ENCODE measurements at regions not wholly inside any gene's neighbourhood (a gene's known extent, or its start where the extent isn't known, plus 50 kb on each side); places are given as distances from the start of the nearest gene placed in this dataset.

DNA sequence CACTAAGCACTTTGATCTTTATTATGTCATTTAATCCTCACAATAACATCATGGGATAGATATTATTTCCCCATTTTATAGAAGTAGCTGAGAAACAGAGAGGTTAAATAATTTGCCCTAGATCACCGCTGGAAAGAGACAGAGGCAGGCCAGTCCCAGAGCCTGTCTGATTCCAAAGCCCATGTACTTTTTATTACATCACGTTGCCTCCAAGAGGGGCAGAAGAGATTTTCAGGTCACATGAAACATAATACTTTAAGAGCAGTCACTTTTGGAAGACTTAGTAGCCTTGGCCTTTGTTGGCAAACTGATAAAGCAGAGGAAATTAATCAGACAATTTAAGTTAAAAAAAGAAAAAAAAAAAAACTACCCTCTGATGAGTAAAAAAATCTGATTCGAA, 200.2 kb upstream of the ARHGAP20 start:
- TF ChIP-seq, protein P1, sequence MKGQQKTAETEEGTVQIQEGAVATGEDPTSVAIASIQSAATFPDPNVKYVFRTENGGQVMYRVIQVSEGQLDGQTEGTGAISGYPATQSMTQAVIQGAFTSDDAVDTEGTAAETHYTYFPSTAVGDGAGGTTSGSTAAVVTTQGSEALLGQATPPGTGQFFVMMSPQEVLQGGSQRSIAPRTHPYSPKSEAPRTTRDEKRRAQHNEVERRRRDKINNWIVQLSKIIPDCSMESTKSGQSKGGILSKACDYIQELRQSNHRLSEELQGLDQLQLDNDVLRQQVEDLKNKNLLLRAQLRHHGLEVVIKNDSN (CRISPR knock-in tag; IDR thresholded peaks at IDR 0.05) = no peak
- TF ChIP-seq, protein P2, sequence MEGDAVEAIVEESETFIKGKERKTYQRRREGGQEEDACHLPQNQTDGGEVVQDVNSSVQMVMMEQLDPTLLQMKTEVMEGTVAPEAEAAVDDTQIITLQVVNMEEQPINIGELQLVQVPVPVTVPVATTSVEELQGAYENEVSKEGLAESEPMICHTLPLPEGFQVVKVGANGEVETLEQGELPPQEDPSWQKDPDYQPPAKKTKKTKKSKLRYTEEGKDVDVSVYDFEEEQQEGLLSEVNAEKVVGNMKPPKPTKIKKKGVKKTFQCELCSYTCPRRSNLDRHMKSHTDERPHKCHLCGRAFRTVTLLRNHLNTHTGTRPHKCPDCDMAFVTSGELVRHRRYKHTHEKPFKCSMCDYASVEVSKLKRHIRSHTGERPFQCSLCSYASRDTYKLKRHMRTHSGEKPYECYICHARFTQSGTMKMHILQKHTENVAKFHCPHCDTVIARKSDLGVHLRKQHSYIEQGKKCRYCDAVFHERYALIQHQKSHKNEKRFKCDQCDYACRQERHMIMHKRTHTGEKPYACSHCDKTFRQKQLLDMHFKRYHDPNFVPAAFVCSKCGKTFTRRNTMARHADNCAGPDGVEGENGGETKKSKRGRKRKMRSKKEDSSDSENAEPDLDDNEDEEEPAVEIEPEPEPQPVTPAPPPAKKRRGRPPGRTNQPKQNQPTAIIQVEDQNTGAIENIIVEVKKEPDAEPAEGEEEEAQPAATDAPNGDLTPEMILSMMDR (IDR thresholded peaks at IDR 0.05) = no peak
- no peak for TF ChIP-seq GABPB1 (CRISPR knock-in tag; IDR thresholded peaks at IDR 0.05)
- no peak for TF ChIP-seq NR1H2 (CRISPR knock-in tag; IDR thresholded peaks at IDR 0.05)
- no peak for TF ChIP-seq SP1 (CRISPR knock-in tag; conservative IDR thresholded peaks at IDR 0.05)
- TF ChIP-seq, protein P3, sequence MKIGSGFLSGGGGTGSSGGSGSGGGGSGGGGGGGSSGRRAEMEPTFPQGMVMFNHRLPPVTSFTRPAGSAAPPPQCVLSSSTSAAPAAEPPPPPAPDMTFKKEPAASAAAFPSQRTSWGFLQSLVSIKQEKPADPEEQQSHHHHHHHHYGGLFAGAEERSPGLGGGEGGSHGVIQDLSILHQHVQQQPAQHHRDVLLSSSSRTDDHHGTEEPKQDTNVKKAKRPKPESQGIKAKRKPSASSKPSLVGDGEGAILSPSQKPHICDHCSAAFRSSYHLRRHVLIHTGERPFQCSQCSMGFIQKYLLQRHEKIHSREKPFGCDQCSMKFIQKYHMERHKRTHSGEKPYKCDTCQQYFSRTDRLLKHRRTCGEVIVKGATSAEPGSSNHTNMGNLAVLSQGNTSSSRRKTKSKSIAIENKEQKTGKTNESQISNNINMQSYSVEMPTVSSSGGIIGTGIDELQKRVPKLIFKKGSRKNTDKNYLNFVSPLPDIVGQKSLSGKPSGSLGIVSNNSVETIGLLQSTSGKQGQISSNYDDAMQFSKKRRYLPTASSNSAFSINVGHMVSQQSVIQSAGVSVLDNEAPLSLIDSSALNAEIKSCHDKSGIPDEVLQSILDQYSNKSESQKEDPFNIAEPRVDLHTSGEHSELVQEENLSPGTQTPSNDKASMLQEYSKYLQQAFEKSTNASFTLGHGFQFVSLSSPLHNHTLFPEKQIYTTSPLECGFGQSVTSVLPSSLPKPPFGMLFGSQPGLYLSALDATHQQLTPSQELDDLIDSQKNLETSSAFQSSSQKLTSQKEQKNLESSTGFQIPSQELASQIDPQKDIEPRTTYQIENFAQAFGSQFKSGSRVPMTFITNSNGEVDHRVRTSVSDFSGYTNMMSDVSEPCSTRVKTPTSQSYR (CRISPR knock-in tag; IDR thresholded peaks at IDR 0.05) = no peak
- TF ChIP-seq, protein P4, sequence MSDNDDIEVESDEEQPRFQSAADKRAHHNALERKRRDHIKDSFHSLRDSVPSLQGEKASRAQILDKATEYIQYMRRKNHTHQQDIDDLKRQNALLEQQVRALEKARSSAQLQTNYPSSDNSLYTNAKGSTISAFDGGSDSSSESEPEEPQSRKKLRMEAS (CRISPR knock-in tag; IDR thresholded peaks at IDR 0.05) = no peak
- no peak for TF ChIP-seq MXD4 (CRISPR knock-in tag; IDR thresholded peaks at IDR 0.05; ENCODE audit: borderline replicate concordance)
- no peak for TF ChIP-seq NR2C2 (CRISPR knock-in tag; IDR thresholded peaks at IDR 0.05)
